ENCODE measurements at regions not wholly inside any gene's neighbourhood (a gene's known extent, or its start where the extent isn't known, plus 50 kb on each side); places are given as distances from the start of the nearest gene placed in this dataset.

DNA sequence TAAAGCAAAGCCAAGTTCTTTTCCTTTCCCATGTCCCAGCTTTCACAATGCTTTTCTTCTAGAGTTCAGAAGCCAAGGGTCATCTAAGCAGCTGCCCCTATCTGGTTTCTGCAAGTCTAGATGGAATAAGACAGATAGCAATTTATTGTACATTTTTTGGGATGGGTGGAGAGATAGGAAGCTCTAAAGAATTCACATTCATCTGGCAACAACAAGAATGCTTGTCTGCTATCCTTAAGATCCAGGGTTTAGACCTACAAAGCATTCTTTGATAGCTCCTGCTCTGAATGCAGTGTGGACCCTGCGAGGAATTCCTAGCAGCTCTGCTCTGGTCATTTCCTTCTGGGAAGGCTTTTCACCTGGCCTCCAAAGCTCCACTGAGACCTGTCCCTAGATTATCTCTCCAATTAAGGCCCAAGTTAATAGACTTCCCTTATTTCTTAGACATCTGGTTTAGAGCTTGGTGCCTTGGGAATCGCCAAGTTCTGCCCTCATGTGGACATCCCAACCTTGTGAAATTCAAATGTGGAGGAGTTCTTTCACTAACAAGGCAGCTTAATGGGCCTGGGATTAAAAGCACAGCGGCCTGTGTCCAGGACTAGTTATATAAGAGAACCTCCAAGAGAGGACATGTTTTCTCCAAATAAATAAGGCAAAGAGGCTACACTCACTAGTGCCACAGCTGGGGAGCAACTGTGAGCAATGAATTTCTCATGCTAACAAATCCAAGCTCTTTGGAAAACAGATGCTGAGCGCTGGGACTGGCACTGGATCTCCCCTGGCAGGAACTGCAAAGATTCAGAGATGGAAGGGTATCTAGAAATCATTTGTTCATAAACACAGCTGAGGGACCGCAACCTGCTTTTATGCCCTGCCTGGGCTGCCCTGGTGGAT is 384.5 kb upstream of the DDHD1 start:
- no peak for DNase-seq

GRCh38 chr14:53536446-53536845 is 383.3 kb upstream of the DDHD1 start:
- DNase-seq = no peak

DNA sequence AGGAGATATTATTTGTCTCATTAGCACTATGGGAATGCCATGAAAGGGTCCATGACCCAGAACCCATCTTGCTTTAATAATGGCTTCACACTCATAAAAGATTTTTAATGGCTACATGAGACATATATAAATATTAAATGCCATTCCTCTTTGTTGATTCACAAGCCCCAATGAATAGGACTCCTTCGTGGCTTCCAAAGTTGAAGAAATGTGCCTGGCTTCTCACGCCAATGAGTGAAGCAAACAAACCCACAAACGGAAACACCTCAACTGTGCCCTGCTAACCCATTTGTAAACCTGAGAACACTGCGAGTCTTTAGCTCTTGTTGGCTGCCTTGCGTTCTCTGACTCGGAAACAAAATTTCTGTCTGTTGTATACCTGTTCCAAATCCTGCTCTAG is 381.7 kb upstream of the DDHD1 start:
- DNase-seq = no peak

DNA sequence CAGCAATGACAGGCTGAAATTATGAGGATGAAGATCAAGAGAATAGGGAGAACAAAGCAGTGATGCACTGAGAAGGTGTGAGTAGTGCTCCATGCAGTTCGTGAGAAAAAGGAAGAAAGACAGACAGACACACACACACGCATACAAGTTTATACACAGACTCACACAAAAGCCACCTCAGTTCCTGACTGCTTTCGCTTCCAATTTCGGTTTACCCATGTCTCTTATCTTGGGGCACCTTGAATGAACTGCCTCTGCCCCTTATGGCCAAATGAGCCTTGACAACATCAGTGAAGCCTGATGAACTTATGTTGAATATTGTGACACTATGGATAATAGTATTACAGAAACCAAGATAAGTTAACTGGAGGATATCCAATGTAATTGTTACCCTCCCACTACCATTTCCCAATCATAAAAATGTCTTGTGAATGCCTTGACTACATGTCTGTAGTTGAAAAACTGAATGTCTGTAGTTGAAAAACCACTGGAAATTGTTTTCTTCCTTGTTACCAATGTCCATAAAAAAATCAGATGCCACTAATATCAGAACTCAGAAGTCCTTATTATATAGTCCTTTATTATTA is 380.4 kb upstream of the DDHD1 start:
- no peak for DNase-seq

DNA sequence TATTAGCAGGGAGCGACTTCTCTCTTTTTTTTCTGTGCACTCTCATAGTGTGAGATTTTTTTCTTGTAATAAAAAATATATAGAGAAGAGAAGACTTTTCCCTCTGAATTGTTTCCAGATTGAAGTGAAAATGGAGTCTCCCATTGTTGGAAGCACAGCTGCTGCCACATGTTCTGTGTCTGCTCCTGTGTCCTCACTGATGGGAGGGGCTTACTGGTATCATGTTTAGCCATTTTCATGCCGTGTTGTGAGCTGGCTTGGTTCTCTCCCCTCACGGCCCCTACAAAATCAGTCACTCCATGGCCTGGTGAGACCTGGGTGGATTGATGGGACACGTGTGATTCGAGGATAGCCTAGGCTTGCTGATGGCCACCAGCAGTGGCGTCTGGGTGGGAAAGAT is 379.7 kb upstream of the DDHD1 start:
- DNase-seq = no peak

GRCh38 chr14:53531730-53532129 is 378.6 kb upstream of the DDHD1 start:
- no peak for DNase-seq

DNA sequence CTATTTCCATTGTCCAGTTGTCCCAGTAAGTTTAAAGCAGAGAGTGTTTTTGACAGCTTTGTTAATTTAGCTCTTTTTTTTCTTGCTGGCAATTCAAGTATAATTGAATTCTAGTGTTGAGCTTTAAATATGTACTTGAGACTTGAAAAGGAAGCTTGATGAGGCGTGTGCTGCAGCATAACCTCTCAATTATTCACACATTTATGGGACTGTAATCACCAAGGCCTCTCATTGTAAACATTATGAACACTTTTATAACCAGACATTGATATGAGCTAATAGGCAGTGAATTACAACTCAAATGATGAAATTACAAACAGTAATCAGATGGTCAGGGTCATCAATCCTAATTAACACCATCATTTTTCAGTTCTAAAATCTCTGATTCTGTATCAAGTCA is 378.0 kb upstream of the DDHD1 start:
- no peak for DNase-seq

DNA sequence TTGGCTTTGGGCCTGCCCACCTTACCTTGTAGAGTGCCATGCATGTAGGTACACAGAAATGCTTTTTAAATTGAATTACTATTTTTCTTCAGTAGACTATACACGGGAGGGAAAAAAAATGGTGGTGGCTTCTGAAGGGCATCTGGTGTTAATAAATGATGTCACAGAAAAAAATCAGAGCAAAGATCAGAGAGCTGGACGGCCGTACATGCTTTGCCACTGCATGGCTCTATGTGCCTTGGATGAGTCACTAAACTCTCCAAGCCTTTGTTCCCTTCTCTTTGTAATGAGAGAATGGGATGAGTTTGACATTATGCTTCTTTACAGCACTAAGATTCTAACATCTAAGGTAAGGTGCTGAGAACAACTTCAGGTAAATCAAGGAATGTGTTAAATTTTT is 376.4 kb upstream of the DDHD1 start:
- no peak for DNase-seq

DNA sequence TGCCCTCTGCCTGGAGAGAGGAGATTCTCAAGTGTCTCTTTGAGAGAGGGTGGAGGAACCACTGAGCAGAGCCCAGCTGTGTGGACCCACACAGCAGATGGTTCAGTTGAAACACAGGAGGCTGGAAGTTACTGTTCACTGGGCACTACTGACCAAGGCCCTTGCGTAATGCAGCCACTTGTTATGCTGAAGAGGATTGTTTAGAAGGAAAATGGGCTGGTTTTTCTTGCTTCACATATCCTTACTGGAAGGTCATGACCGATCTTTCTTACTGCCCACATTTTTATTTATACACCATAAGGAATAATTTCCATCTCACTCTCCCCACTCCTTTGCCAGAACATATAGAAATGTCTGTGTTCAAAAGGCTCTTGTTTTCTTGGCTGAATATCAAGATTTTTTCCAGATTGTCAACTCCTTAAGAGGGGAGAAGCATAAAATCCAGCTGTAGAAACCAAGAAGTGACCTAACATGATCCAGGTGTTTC is 375.1 kb upstream of the DDHD1 start:
- no peak for DNase-seq

DNA sequence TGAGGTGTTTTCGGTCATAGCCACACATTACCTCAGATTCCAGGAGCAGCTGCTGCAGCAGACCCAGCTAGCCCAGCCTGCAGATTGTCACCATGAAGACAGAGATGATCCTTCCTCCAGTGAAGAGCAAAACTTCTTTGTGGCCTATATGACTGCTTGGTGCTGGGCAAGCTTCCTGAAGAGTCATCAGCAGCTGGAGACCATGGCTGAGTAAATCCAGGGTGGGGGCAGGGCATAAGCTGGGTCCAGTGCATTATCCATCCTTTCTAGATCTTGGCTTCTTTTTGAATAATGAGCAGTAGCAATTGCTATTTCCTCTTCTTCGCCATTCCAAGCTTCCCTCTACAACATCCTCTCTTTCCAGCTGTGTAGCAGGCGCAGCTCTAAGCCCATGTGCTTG is 373.1 kb upstream of the DDHD1 start:
- no peak for DNase-seq

DNA sequence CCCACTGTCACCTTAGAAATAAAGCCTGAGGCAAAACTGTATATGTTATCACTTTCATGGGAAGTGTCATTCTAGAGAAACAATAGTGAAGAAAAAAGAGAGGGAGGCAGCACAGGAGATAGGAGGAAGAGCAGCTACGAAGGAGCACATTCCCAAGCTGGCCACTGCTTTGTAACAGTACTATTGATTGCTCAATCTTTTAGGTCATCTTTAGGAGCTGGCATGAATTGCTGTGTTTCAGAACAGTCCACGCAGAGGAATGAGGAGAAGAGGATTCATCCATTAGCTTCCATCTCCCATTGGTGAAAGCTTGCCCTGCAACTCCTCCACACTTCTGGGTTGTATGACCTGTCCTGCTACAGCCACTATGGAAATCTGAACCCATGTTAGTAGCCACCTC is 372.5 kb upstream of the DDHD1 start:
- no peak for DNase-seq

DNA sequence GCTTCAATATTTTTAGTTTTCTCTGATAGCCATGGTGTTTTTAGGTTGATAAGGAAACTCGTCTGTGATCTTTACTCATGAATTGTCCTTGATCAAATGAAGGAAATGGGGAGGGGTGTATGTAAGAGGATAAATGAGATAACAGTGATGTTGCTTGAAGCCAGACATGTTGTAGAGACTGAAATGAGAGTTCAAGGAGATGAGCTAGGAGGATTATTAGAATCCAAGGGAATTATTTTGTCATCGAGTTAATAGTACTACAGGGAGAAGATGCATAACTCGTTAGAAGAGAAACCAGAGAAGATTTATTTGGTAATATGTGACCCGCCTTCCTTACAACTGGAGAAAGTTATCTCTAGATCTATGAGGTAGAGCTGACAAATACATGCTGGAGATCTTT is 371.3 kb upstream of the DDHD1 start:
- DNase-seq = no peak

DNA sequence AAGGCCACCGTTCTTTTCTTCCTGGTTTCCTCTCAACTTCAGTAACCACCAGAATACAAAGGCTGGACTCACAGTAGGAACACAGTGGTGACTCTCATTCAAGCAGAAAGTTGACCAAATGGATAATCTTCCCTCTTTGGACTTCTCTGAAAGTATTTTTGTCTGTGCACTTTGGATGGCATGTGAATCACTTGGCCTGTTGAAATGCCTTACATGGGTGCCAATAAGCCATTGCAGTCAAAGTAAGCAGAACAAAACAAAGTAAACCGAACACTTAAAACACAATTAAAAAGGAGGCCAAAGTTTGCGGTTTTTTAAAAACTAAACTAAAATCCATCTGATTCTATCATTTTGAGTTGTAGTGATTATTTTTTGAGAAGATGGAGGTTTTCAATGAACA is 370.1 kb upstream of the DDHD1 start:
- no peak for DNase-seq

DNA sequence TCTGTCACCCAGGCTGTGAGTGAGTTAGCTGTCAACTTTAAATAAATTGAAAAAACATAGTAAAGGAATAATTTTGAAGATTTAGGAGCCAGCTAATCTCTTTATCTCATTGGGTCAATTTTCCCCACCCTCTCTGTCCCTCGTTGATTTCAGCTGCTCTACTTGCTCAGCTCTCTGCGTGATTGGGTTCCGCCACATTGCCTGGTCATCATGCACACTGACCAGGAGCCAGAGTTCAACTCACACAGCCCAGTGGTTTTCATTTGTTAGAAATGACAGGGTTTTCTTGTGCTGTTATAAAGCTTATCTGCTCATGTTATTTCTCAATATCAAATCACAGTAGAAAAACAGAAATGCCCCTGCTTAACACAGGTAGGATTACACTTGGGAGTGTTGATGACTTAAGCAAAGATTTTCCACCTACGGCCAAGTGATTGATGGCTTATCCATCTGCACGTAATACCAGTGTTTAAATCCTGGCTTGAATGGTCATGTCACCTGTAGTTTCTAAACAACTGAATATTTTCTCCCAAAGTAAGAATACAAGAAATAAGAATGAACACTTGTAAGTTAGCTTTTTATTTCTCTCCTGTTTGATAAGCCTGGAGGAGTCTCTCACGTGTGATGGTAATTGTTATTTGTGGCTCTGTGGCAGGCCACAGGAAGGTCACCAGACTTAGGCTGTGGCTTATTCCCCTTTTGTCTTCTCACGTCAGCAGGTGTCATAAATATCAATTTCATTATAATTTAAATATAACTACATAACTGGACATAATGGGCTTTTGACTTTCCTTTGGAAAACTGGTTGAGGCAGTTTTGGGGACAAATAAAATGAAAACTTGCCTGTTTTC is 367.2 kb upstream of the DDHD1 start:
- no peak for DNase-seq

- DNase-seq = no peak
These were observed 366.0 kb upstream of the DDHD1 start for GRCh38 chr14:53519137-53519536.

GRCh38 chr14:53517270-53517960 is 364.3 kb upstream of the DDHD1 start:
- no peak for DNase-seq

DNA sequence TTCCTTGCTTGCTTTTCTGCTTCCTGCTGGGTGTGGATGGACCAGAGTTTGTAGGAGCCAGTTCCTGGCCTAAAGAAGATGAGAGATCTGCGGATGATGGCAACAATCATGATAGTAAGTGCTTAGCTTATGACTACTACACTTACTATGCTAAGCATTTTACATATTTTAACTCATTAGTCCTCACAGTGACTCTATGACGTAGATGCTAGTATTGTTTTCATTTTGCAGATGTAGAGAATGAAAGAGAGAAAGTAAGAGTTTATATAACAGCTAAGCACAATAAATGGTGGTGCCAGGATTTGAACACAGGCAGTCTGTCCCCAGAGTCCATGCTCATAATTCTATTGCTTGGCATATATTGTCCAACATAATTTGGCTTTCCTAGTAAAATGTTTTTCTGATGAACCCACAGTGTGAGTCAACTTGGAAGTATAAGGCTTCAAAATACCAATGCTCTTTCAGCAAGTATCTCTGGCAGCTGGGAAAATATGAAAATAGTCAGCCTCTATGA is 363.2 kb upstream of the DDHD1 start:
- no peak for DNase-seq

GRCh38 chr14:53515276-53515675 is 362.2 kb upstream of the DDHD1 start:
- DNase-seq = no peak

DNA sequence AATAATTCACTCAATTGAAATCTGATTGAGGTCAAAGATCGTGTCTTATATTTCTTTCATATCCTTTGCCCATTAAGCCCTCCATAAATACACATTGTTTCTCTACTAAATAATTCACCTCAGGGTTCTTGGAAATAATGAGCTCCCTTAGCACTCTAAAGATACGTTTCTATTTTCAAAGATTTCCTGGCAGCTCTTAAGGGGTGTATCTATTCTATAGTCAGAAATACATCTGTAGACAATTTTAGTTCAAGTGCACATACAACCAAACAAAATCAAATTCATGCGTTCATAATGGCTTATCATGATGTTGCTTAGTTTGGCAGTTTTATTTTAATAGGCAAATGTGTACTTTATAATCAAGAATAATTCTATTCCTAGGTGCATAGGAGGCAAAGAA is 361.1 kb upstream of the DDHD1 start:
- DNase-seq = no peak

- DNase-seq = no peak
These were observed 357.3 kb upstream of the DDHD1 start for GRCh38 chr14:53510281-53510912.

DNA sequence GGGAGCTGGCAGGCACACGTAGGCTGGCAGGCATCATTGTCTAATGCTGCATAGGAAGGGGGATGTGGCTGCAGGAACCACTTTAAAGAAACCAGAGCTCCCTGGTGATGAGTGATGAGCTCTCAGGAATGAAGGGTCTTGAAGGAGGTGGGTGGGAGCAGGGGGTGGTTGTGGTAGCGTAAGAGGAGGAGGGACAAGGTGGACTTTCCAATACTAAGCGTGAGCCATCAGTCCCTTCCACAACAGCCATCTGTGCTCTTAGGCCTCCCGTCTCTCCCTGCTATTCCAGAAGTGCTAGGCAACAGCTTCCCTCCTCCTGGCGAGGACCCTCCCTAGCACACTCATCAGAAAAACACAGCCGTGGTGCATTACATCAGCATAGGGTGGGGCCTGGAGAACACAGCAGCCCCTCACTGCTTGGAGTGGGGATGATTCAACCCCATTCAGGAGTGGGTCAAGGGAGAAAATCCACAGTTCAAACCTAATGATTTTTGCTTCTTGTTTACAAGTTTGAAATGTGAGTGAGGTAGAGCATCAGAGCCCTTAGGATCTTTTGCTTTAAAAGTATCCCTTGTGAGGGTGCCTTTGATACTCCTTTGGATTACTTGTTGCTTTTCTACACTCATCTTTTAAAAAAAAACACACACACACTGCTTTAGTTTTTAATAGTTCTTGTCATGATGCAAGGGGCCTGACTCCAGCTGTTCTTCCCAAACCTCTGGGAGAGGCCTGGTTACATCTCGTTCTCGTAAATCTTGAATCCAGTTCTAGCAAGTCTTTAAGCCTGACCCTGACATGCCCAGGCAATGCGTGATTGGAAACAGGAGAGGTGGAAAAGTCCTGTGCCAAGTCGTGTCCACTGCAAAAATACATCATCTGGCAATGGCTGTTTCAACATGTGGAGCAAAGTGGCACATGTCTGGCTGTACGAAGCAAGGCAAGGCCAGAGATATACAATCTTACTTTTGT is 356.4 kb upstream of the DDHD1 start:
- DNase-seq = no peak
